B cell (primary cell): ENCODE measurements at regions not wholly inside any gene's neighbourhood (a gene's known extent, or its start where the extent isn't known, plus 50 kb on each side); places are given as distances from the start of the nearest gene placed in this dataset.

Experiments
- ATAC-seq: fragments of 200-7000 bp; cut with Tn5 transposase; one replicate; pipeline ENCODE4 v1.10.0; 2021; ENCODE audit warnings: low read depth, mild to moderate bottlenecking, moderate number of reproducible peaks, moderate library complexity
- CTCF ChIA-PET: fragments of 350-600 bp; sonication (Branson Sonifier 250); formaldehyde crosslinking; loops from one replicate; lab custom pipeline; 2021; ENCODE audit warnings: antibody characterized with exemption, inconsistent platforms; lab: Charles Lee
- POLR2A ChIA-PET: fragments of 350-600 bp; sonication (Branson Sonifier 250); formaldehyde crosslinking; loops from one replicate; lab custom pipeline; 2021; ENCODE audit warnings: antibody characterized with exemption; lab: Charles Lee
- DNase-seq: peaks from one replicate; pipeline ENCODE4 v3.0.0; 2013
- H2AFZ ChIP-seq: 2 replicates; pipeline ENCODE4 v1.6.1; 2012; ENCODE audit warnings: mild to moderate bottlenecking, low read depth, low read length; ENCODE audit not compliant: insufficient read depth, poor library complexity, severe bottlenecking
- H3K27ac ChIP-seq, 2 donors: 1 replicate in 1 of 2; 2 replicates in 1 of 2; pipeline ENCODE4 v1.5.1; 2012 to 2013; ENCODE audit warnings: low read length in 2 of 2, mild to moderate bottlenecking in 2 of 2, moderate library complexity in 1 of 2
- H3K27me3 ChIP-seq, 4 experiments: fragments of 200-600 bp in 1 of 4; sonication (generic) in 1 of 4; replicated peaks in 1 of 4; 1 replicate in 2 of 4; 2 replicates in 2 of 4; pipeline versions ENCODE4 v1.6.1 to v1.7.0; 2013 to 2016; ENCODE audit warnings: low read length in 3 of 4, mild to moderate bottlenecking in 2 of 4, mixed read lengths in 1 of 4, moderate library complexity in 1 of 4; ENCODE audit not compliant: insufficient read depth in 4 of 4, control insufficient read depth in 3 of 4; ENCODE audit errors: control extremely low read depth in 1 of 4
- H3K36me3 ChIP-seq, 2 experiments: replicated peaks in 1 of 2; 1 replicate in 1 of 2; 2 replicates in 1 of 2; pipeline versions ENCODE4 v1.6.1 to v1.7.1; 2013; ENCODE audit warnings: low read length in 1 of 2; ENCODE audit not compliant: insufficient read depth in 2 of 2, control insufficient read depth in 1 of 2; ENCODE audit errors: control extremely low read depth in 1 of 2, extremely low read depth in 1 of 2
- H3K4me1 ChIP-seq, 2 donors: fragments of 200-600 bp in 1 of 2; sonication (generic) in 1 of 2; 1 replicate in 1 of 2; 2 replicates in 1 of 2; pipeline versions ENCODE4 v1.5.1 to v1.6.1; 2013 to 2017; ENCODE audit warnings: low read length in 2 of 2; ENCODE audit not compliant: control insufficient read depth in 2 of 2, insufficient read depth in 2 of 2
- H3K4me2 ChIP-seq: replicated peaks from 2 replicates; pipeline ENCODE3; 2012; ENCODE audit warnings: mild to moderate bottlenecking, low read depth, low read length; ENCODE audit not compliant: poor library complexity, severe bottlenecking
- H3K4me3 ChIP-seq, 5 experiments: fragments of 200-600 bp in 1 of 5; sonication (generic) in 1 of 5; 1 replicate in 3 of 5; 2 replicates in 2 of 5; pipeline versions ENCODE4 v1.5.1 to v1.7.0; 2011 to 2016; ENCODE audit warnings: low read length in 4 of 5, mild to moderate bottlenecking in 4 of 5, low read depth in 2 of 5, control low read depth in 1 of 5, moderate library complexity in 1 of 5; ENCODE audit not compliant: insufficient read depth in 1 of 5; ENCODE audit errors: control extremely low read depth in 1 of 5, extremely low read depth in 1 of 5
- H3K79me2 ChIP-seq: fragments of 200-600 bp; sonication (generic); one replicate; pipeline ENCODE4 v1.6.0; 2016; ENCODE audit warnings: low read length; ENCODE audit not compliant: control insufficient read depth, insufficient read depth
- H3K9ac ChIP-seq: fragments of 200-600 bp; sonication (generic); 2 replicates; pipeline ENCODE4 v1.6.1; 2017; ENCODE audit warnings: mild to moderate bottlenecking, low read length, moderate library complexity
- H3K9me3 ChIP-seq, 3 donors: one replicate each; pipeline versions ENCODE4 v1.6.1 to v1.7.1; 2013; ENCODE audit warnings: low read length in 2 of 3; ENCODE audit not compliant: control insufficient read depth in 2 of 3, insufficient read depth in 1 of 3; ENCODE audit errors: control extremely low read depth in 1 of 3
- H4K20me1 ChIP-seq: 2 replicates; pipeline ENCODE4 v1.6.0; 2012; ENCODE audit warnings: mild to moderate bottlenecking, low read length; ENCODE audit not compliant: insufficient read depth, control insufficient read depth, poor library complexity, severe bottlenecking
- H3K27ac Mint-ChIP-seq: one replicate; pipeline ENCODE4 v1.8.0; 2021; ENCODE audit warnings: mixed read lengths
- H3K27me3 Mint-ChIP-seq: one replicate; pipeline ENCODE4 v1.8.0; 2021; ENCODE audit warnings: mixed read lengths
- H3K4me1 Mint-ChIP-seq: one replicate; pipeline ENCODE4 v1.8.0; 2021; ENCODE audit warnings: mixed read lengths
- H3K4me3 Mint-ChIP-seq: one replicate; pipeline ENCODE4 v1.8.0; 2021; ENCODE audit warnings: mixed read lengths
- H3K9me3 Mint-ChIP-seq: one replicate; pipeline ENCODE4 v1.8.0; 2022; ENCODE audit warnings: mixed read lengths; ENCODE audit not compliant: insufficient read depth
- CTCF ChIP-seq: fragments of 200-600 bp; IDR thresholded peaks from one replicate; pipeline ENCODE4 v1.8.0; 2022; ENCODE audit warnings: antibody characterized with exemption, mild to moderate bottlenecking
- EZH2 ChIP-seq: IDR thresholded peaks from 2 replicates; pipeline ENCODE4 v1.6.1; 2012; ENCODE audit warnings: borderline replicate concordance, low read depth, mild to moderate bottlenecking, moderate library complexity, low read length; ENCODE audit not compliant: insufficient read depth, poor library complexity, severe bottlenecking
- WGBS: methylation state at CpG from one replicate; pipeline ENCODE4 v1.1.5; 2013; ENCODE audit warnings: missing lambda C conversion rate; ENCODE audit not compliant: insufficient coverage; 5-methylcytosine and 5-hydroxymethylcytosine counted together
- intact Hi-C: fragments of 100-400 bp; cut with micrococcal nuclease; formaldehyde crosslinking; loops from one replicate; pipeline ENCODE4 v1.10.0; 2022

- Histone ChIP-seq H3K9ac (no peak overlapping the region), H4K20me1 (no peaks in the 10 kb centered on the region), H3K4me1 (no peaks in the 10 kb centered on the region), H3K4me2 (no peak overlapping the region), H3K79me2 (no peaks in the 10 kb centered on the region), H3K27ac (no peak overlapping the region), H3K4me3 (no peak overlapping the region), H3K9me3 (no peaks in the 10 kb centered on the region), H3K27me3 (no peaks in the 10 kb centered on the region), H3K36me3 (no peaks in the 10 kb centered on the region), H2AFZ (no peak overlapping the region)
- ATAC-seq (no peak), DNase-seq (no peak)
- Mint-ChIP-seq H3K9me3 (peaks cover 3% of the 10 kb centered on the region), H3K27ac (no peak overlapping the region), H3K27me3 (no peaks in the 10 kb centered on the region), H3K4me1 (no peaks in the 10 kb centered on the region), H3K4me3 (no peak overlapping the region)
- WGBS = no CpG with 5 or more reads among the region's 3 CpGs
- ChIA-PET CTCF (no interaction called here), POLR2A (no interaction called here)
- TF ChIP-seq CTCF (no peak), EZH2 (no peak)
- intact Hi-C loops = no loop called here
These were observed 761.2 kb downstream of the NOVA1 start for GRCh38 chr14:25836636-25837035.

GRCh38 chr14:25833341-25834126 is 764.3 kb downstream of the NOVA1 start:
- no peaks in the 10 kb centered on the region for H3K4me1 ChIP-seq
- intact Hi-C loops = no loop called here
- no peak for ATAC-seq
- no peaks in the 10 kb centered on the region for H3K27me3 ChIP-seq
- Mint-ChIP-seq H3K9me3 (peaks cover 2% of the 10 kb centered on the region), H3K27ac (no peak overlapping the region), H3K27me3 (no peaks in the 10 kb centered on the region), H3K4me1 (no peaks in the 10 kb centered on the region), H3K4me3 (no peak overlapping the region)
- TF ChIP-seq EZH2 (no peak), CTCF (no peak)
- H2AFZ ChIP-seq = no peak overlapping the region
- POLR2A ChIA-PET = no interaction called here
- no peaks in the 10 kb centered on the region for H3K79me2 ChIP-seq
- no peaks in the 10 kb centered on the region for H3K9me3 ChIP-seq
- no peaks in the 10 kb centered on the region for H4K20me1 ChIP-seq
- CTCF ChIA-PET = no interaction called here
- H3K27ac ChIP-seq = no peak overlapping the region
- H3K9ac ChIP-seq = no peak overlapping the region
- no peak for DNase-seq
- no peaks in the 10 kb centered on the region for H3K36me3 ChIP-seq
- WGBS = 90% methylated on average over 3 of the region's 12 CpGs
- H3K4me3 ChIP-seq = no peak overlapping the region
- H3K4me2 ChIP-seq = no peak overlapping the region
